GM12874 (cell line): ENCODE measurements at regions not wholly inside any gene's neighbourhood (a gene's known extent, or its start where the extent isn't known, plus 50 kb on each side); places are given as distances from the start of the nearest gene placed in this dataset.

Source experiments
- TF ChIP-seq, protein P1 (sequence below): IDR thresholded peaks from 2 replicates; pipeline ENCODE4 v1.5.1; 2011; ENCODE audit warnings: low read depth, mild to moderate bottlenecking, control low read depth, low read length, moderate library complexity; ENCODE audit not compliant: insufficient read depth

DNA sequence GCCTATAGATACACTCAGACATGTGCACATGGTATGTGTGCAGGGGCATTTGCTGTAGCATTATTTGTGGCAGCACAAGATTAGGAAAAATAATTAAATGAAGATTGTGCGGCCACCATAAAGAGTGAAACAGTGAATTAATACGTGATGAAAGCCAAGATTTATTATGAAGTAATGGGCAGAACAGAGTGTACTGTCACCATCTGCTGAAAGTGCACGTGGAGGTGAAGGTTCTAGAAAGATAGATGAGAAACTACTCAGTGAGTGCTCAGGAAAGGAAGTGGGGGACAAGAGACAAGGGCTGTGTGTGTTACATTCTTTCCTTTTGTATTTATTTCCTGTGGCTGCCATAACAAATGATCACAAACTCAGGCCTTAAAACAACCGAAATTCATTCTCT is 246.1 kb upstream of the ATP10A start:
- TF ChIP-seq, protein P1, sequence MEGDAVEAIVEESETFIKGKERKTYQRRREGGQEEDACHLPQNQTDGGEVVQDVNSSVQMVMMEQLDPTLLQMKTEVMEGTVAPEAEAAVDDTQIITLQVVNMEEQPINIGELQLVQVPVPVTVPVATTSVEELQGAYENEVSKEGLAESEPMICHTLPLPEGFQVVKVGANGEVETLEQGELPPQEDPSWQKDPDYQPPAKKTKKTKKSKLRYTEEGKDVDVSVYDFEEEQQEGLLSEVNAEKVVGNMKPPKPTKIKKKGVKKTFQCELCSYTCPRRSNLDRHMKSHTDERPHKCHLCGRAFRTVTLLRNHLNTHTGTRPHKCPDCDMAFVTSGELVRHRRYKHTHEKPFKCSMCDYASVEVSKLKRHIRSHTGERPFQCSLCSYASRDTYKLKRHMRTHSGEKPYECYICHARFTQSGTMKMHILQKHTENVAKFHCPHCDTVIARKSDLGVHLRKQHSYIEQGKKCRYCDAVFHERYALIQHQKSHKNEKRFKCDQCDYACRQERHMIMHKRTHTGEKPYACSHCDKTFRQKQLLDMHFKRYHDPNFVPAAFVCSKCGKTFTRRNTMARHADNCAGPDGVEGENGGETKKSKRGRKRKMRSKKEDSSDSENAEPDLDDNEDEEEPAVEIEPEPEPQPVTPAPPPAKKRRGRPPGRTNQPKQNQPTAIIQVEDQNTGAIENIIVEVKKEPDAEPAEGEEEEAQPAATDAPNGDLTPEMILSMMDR: no peak

DNA sequence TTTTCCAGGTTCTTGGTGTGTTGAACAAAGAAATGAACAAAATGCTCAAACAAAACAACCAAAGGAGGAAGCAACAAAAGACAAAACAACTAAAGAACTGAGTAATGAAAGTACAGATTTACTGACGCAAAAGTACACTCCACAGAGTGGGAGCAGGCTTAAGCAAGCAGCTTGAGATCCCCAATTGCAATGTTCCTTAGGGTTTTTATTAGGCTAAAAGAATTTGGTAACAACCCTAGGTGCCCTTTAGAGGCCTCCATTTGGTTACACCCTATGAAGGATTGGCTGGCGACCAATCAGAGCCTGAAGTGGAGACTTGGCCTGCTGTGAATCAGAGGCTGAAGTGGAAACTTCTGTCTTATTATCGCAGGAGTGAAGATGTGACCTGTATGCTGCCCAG is 243.4 kb upstream of the ATP10A start:
- TF ChIP-seq, protein P1: no peak

- TF ChIP-seq, protein P1: no peak
These were observed 239.9 kb upstream of the ATP10A start for GRCh38 chr15:26103002-26103404.

DNA sequence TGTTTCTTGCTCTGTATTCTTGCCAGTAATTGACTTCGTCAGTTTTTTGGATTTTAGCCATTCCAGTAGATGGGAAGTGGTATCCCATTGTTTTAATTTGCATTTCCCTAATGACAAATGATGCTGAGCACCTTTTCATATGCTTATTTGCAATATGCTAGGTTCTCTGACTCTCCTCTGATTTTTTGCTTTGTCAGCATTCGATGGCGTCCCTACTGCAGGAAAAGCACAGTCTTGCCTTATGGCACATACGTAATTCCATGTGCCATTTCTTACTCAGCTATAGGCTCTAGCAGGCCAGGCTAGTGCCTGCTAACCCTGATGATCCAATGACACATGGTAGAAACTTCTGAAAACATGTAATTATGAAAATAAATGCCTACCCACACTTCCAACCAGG is 239.2 kb upstream of the ATP10A start:
- TF ChIP-seq, protein P1: no peak

- TF ChIP-seq, protein P1: no peak
These were observed 238.3 kb upstream of the ATP10A start for GRCh38 chr15:26101443-26101842.

GRCh38 chr15:26098801-26099200 is 235.7 kb upstream of the ATP10A start:
- TF ChIP-seq, protein P1: no peak

DNA sequence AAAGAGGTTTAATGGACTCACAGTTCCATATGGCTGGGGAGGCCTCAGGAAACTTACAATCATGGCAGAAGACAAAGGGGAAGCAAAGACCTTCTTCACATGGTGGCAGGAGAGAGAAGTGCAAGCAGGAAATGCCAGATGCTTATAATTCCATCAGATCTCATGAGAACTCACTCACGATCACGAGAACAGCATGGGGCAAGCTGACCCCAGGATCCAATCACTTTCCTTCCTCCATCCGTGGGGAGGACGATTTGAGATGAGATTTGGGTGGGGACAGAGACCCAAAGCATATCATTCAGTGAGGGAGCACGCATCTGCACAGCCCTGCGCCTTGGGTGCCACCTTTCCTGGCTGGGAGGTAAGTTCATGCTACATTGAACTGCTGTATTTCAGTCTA is 234.1 kb upstream of the ATP10A start:
- TF ChIP-seq, protein P1: no peak

- TF ChIP-seq, protein P1: no peak
These were observed 233.5 kb upstream of the ATP10A start for GRCh38 chr15:26096581-26096980.
